GM12892 (cell line): ENCODE measurements at regions not wholly inside any gene's neighbourhood (a gene's known extent, or its start where the extent isn't known, plus 50 kb on each side); places are given as distances from the start of the nearest gene placed in this dataset.

Experiments used
- POLR2A ChIP-seq: IDR thresholded peaks from 2 replicates; pipeline ENCODE4 v1.6.1; 2011; ENCODE audit warnings: low read depth, low read length, control low read depth
- POLR2AphosphoS5 ChIP-seq: IDR thresholded peaks from 2 replicates; pipeline ENCODE4 v1.6.1; 2011; ENCODE audit warnings: low read depth, low read length, control low read depth
- TAF1 ChIP-seq: IDR thresholded peaks from 2 replicates; pipeline ENCODE4 v1.6.1; 2011; ENCODE audit warnings: low read depth, mild to moderate bottlenecking, control low read depth, low read length, borderline replicate concordance

DNA sequence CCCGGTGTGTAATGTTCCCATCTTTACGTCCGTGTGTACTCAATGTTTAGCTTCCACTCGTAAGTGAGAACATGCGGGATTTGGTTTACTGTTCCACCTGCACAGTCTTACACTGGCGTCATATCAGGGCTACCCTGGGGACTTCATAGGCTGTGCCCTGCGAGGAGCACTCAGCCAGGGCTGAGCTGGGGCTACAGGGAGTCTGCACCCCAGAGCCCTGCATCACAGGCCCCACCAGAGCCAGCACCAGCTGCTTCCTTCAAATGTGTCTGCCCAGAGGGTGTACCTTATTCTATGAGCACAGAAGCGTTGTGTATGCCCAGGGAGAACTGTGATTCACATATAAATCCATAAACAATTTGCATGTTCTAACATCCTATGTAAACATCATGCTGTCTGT is 277.1 kb downstream of the TCERG1L start:
- TF ChIP-seq POLR2A, result no peak
- no peak for TF ChIP-seq POLR2AphosphoS5
- no peak for TF ChIP-seq TAF1
